ENCODE measurements at regions not wholly inside any gene's neighbourhood (a gene's known extent, or its start where the extent isn't known, plus 50 kb on each side); places are given as distances from the start of the nearest gene placed in this dataset.

GRCh38 chr6:54681987-54682386 lies 164.6 kb upstream of the FAM83B start:
- TF ChIP-seq POLR2A (IDR thresholded peaks at IDR 0.05) (no peak), CTCF (IDR thresholded peaks at IDR 0.05) (no peak)

All from body of pancreas (tissue), 4 donors.